DOHH2 (cell line): ENCODE measurements at regions not wholly inside any gene's neighbourhood (a gene's known extent, or its start where the extent isn't known, plus 50 kb on each side); places are given as distances from the start of the nearest gene placed in this dataset.

Experiments
- H3F3A ChIP-seq: fragments of 200-600 bp; sonication (generic), shearing (Covaris generic); 2 replicates; pipeline ENCODE4 v1.6.0; 2016; ENCODE audit warnings: antibody characterized with exemption, mild to moderate bottlenecking; ENCODE audit not compliant: control insufficient read depth, insufficient read depth
- H3K27ac ChIP-seq: fragments of 200-600 bp; sonication (generic); 2 replicates; pipeline ENCODE4 v1.5.1; 2014; ENCODE audit warnings: low read depth, mild to moderate bottlenecking, low read length, moderate library complexity
- H3K27me3 ChIP-seq: fragments of 200-600 bp; sonication (generic); 2 replicates; pipeline ENCODE4 v1.6.1; 2014; ENCODE audit warnings: mild to moderate bottlenecking, low read length, mixed read lengths; ENCODE audit not compliant: control insufficient read depth
- H3K36me3 ChIP-seq: fragments of 200-600 bp; sonication (generic); 2 replicates; pipeline ENCODE4 v1.6.1; 2014; ENCODE audit warnings: mild to moderate bottlenecking, low read length, moderate library complexity, mixed read lengths; ENCODE audit not compliant: control insufficient read depth
- H3K4me1 ChIP-seq: fragments of 200-600 bp; sonication (generic); 2 replicates; pipeline ENCODE4 v1.6.1; 2014; ENCODE audit warnings: mild to moderate bottlenecking, low read length, mixed read lengths; ENCODE audit not compliant: control insufficient read depth
- H3K4me2 ChIP-seq: fragments of 200-600 bp; sonication (generic); 2 replicates; pipeline ENCODE4 v1.6.0; 2014; ENCODE audit warnings: mild to moderate bottlenecking, low read length, moderate library complexity
- H3K4me3 ChIP-seq: fragments of 200-600 bp; sonication (generic); 2 replicates; pipeline ENCODE4 v1.5.1; 2014; ENCODE audit warnings: mild to moderate bottlenecking, low read length, mixed read lengths
- H3K79me2 ChIP-seq: fragments of 200-600 bp; sonication (generic); 2 replicates; pipeline ENCODE4 v1.6.1; 2014; ENCODE audit warnings: mild to moderate bottlenecking, low read length, mixed read lengths; ENCODE audit not compliant: control insufficient read depth
- H3K9me2 ChIP-seq: fragments of 200-600 bp; sonication (generic); replicated peaks from 2 replicates; pipeline ENCODE4 v1.6.1; 2014; ENCODE audit warnings: mild to moderate bottlenecking, low read length, mixed read lengths; ENCODE audit not compliant: control insufficient read depth
- H3K9me3 ChIP-seq: fragments of 200-600 bp; sonication (generic); 2 replicates; pipeline ENCODE4 v1.6.1; 2014; ENCODE audit warnings: antibody characterized with exemption, low read length, mixed read lengths; ENCODE audit not compliant: control insufficient read depth, insufficient read depth
- H4K20me1 ChIP-seq: fragments of 200-600 bp; sonication (generic); 2 replicates; pipeline ENCODE4 v1.6.0; 2014; ENCODE audit warnings: low read depth, mild to moderate bottlenecking, antibody characterized with exemption, low read length, moderate library complexity; ENCODE audit not compliant: control insufficient read depth, insufficient read depth
- EZH2phosphoT487 ChIP-seq: fragments of 200-600 bp; sonication (generic); IDR thresholded peaks from 2 replicates; pipeline ENCODE4 v1.6.1; 2017; ENCODE audit warnings: borderline replicate concordance, mild to moderate bottlenecking, antibody characterized with exemption, low read length, moderate library complexity, mixed read lengths
- TF ChIP-seq, protein P1 (sequence below): fragments of 200-600 bp; sonication (generic); IDR thresholded peaks from one replicate; pipeline ENCODE4 v1.5.1; 2014; ENCODE audit warnings: antibody characterized with exemption, mild to moderate bottlenecking, low read depth, low read length; ENCODE audit not compliant: poor library complexity, severe bottlenecking

DNA sequence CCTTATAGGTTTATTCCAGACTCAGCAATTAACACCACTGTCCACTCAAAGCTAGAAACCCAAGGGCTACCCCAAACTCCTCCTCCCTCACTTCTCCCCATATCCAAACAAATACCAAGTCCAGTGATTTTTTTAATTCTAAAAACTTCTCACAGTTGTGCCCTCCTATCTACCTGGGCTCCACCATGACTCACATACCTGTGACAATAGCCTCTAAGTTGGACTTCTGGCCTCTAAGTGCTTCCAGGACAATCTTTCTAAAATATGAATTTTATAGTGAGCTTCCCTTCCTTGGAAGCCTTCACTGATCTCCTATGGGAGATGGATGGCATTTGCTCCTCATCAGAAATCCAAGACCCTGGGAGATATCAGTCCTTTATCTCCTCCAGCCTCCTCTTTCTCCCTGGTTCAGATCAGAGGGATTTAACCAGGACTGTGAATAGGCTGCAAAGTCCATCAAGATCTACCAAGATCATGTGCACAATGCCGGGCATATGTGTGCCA is 219.3 kb downstream of the TOMM20 start:
- Histone ChIP-seq H4K20me1 (no peaks in the 10 kb centered on the region), H3K4me3 (no peak overlapping the region), H3K4me1 (no peaks in the 10 kb centered on the region), H3K4me2 (no peak overlapping the region), H3K9me2 (no peaks in the 10 kb centered on the region), H3K79me2 (no peaks in the 10 kb centered on the region), H3F3A (no peaks in the 10 kb centered on the region), H3K27me3 (no peaks in the 10 kb centered on the region; the same call in 1 of the 2 replicates), H3K27ac (no peak overlapping the region), H3K36me3 (no peaks in the 10 kb centered on the region), H3K9me3 (no peaks in the 10 kb centered on the region)
- TF ChIP-seq, protein P1, sequence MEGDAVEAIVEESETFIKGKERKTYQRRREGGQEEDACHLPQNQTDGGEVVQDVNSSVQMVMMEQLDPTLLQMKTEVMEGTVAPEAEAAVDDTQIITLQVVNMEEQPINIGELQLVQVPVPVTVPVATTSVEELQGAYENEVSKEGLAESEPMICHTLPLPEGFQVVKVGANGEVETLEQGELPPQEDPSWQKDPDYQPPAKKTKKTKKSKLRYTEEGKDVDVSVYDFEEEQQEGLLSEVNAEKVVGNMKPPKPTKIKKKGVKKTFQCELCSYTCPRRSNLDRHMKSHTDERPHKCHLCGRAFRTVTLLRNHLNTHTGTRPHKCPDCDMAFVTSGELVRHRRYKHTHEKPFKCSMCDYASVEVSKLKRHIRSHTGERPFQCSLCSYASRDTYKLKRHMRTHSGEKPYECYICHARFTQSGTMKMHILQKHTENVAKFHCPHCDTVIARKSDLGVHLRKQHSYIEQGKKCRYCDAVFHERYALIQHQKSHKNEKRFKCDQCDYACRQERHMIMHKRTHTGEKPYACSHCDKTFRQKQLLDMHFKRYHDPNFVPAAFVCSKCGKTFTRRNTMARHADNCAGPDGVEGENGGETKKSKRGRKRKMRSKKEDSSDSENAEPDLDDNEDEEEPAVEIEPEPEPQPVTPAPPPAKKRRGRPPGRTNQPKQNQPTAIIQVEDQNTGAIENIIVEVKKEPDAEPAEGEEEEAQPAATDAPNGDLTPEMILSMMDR = no peak
- TF ChIP-seq EZH2phosphoT487 = no peak

DNA sequence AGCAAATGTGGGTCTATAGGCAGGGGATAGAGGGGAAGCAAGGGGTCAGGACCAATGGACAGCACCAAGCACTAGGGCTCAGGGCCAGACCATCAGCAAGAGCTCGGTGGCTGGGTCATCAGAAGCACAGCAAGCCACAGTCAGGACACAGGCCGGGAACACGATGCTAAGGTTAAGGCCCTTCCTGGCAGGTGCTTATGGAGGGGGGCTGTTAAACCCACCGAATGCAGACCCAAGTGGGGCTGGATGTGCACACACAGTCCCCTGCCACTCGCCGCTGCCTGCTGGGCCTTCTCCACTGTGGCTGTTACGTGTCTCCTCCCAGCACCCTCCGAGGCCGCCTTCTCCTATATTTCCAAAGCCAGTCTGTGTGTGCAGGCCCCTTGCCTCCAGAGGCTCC is 220.1 kb downstream of the TOMM20 start:
- Histone ChIP-seq H3K9me3 (no peaks in the 10 kb centered on the region), H3K79me2 (no peaks in the 10 kb centered on the region), H3F3A (no peaks in the 10 kb centered on the region), H3K4me2 (no peak overlapping the region), H3K4me3 (no peak overlapping the region), H3K36me3 (no peaks in the 10 kb centered on the region), H3K4me1 (no peaks in the 10 kb centered on the region), H3K27me3 (no peaks in the 10 kb centered on the region; the same call in 1 of the 2 replicates), H3K27ac (no peak overlapping the region), H3K9me2 (no peaks in the 10 kb centered on the region), H4K20me1 (no peaks in the 10 kb centered on the region)
- TF ChIP-seq, protein P1 = no peak
- TF ChIP-seq EZH2phosphoT487 = no peak

DNA sequence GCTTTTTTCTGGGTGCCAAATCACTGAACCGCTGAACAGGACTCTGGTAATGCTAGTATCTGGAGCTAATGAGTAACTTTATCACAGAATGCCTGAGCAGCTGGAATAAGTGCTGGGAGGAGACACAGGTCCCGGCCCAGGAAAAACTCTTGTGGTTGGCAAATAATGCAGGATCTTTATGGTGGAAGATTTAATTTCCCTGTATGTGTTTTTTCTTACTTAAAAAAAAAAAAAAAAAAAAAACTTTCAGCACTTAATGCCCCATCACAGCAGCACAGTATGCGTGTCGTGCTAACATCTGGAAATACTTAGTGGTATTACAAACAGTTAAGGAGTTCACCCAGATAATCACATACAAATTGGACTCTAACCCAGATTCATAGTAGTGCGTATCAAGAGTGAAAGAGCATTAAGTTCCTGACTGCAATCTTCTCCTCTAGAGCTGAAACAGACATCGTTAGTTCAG is 220.7 kb downstream of the TOMM20 start:
- H3F3A ChIP-seq = no peaks in the 10 kb centered on the region
- H3K27ac ChIP-seq = no peak overlapping the region
- no peaks in the 10 kb centered on the region for H3K36me3 ChIP-seq
- H3K4me1 ChIP-seq = no peaks in the 10 kb centered on the region
- no peak overlapping the region for H3K4me2 ChIP-seq
- H3K9me3 ChIP-seq = no peaks in the 10 kb centered on the region
- no peaks in the 10 kb centered on the region for H4K20me1 ChIP-seq
- no peak overlapping the region for H3K4me3 ChIP-seq
- no peaks in the 10 kb centered on the region for H3K79me2 ChIP-seq
- H3K9me2 ChIP-seq = no peaks in the 10 kb centered on the region
- TF ChIP-seq, protein P1 = no peak
- no peak for TF ChIP-seq EZH2phosphoT487
- H3K27me3 ChIP-seq = peaks cover 2% of the 10 kb centered on the region
